SK-N-SH (cell line): ENCODE measurements at regions not wholly inside any gene's neighbourhood (a gene's known extent, or its start where the extent isn't known, plus 50 kb on each side); places are given as distances from the start of the nearest gene placed in this dataset.

Source experiments
- CTCF ChIA-PET: fragments of 300-600, 350-600 bp; formaldehyde crosslinking; extraction: SDS; loops from one replicate; lab custom pipeline; 2021; lab: Yijun Ruan, JAX
- POLR2A ChIA-PET: fragments of 350-600 bp; sonication (Branson Sonifier 250); formaldehyde crosslinking; extraction: SDS; loops from one replicate; lab custom pipeline; 2020; ENCODE audit warnings: antibody characterized with exemption, inconsistent platforms; lab: Yijun Ruan, JAX
- DNase-seq: peaks from one replicate; pipeline ENCODE4 v3.0.0; 2012
- H2AFZ ChIP-seq: fragments of 200-600 bp; sonication (generic); 2 replicates; pipeline ENCODE4 v1.8.1; 2016; ENCODE audit warnings: antibody characterized with exemption, mild to moderate bottlenecking, low read depth
- H3F3A ChIP-seq: fragments of 200-600 bp; sonication (generic); replicated peaks from 2 replicates; pipeline ENCODE3; 2016; ENCODE audit warnings: antibody characterized with exemption, mild to moderate bottlenecking; ENCODE audit not compliant: insufficient read depth
- H3K27ac ChIP-seq, 2 experiments: fragments of 200-500 bp in 1 of 2; fragments of 200-600 bp in 1 of 2; sonication (Bioruptor generic) in 1 of 2; sonication (generic), shearing (Covaris generic) in 1 of 2; 2 replicates each; pipeline versions ENCODE4 v1.5.1 to v1.6.1; 2014 to 2016; ENCODE audit warnings: low read depth in 2 of 2, inconsistent platforms in 1 of 2, low read length in 1 of 2, mild to moderate bottlenecking in 1 of 2, mixed read lengths in 1 of 2
- H3K27me3 ChIP-seq: fragments of 200-600 bp; sonication (generic), shearing (Covaris generic); 2 replicates; pipeline ENCODE4 v1.6.1; 2016; ENCODE audit warnings: mixed run types; ENCODE audit not compliant: insufficient read depth
- H3K36me3 ChIP-seq, 2 experiments: fragments of 200-500 bp in 1 of 2; fragments of 200-600 bp in 1 of 2; sonication (Bioruptor generic) in 1 of 2; sonication (generic) in 1 of 2; replicated peaks in 1 of 2; 2 replicates each; pipeline versions ENCODE3 to v1.5.1; 2014 to 2016; ENCODE audit warnings: low read length in 1 of 2, mild to moderate bottlenecking in 1 of 2; ENCODE audit not compliant: insufficient read depth in 2 of 2, control insufficient read depth in 1 of 2
- H3K4me1 ChIP-seq, 2 experiments: fragments of 200-500 bp in 1 of 2; fragments of 200-600 bp in 1 of 2; sonication (Bioruptor generic) in 1 of 2; sonication (generic), shearing (Covaris generic) in 1 of 2; 2 replicates each; pipeline versions ENCODE4 v1.5.1 to v1.6.1; 2014 to 2016; ENCODE audit warnings: low read depth in 1 of 2, low read length in 1 of 2, mixed run types in 1 of 2; ENCODE audit not compliant: insufficient read depth in 2 of 2, control insufficient read depth in 1 of 2
- H3K4me2 ChIP-seq: fragments of 200-600 bp; sonication (generic), shearing (Covaris generic); 2 replicates; pipeline ENCODE4 v1.6.1; 2017; ENCODE audit warnings: mixed run types
- H3K4me3 ChIP-seq, 2 experiments: fragments of 200-500 bp in 1 of 2; fragments of 200-600 bp in 1 of 2; sonication (Bioruptor generic) in 1 of 2; sonication (generic), shearing (Covaris generic) in 1 of 2; 2 replicates each; pipeline versions ENCODE4 v1.5.1 to v1.8.1; 2014 to 2016; ENCODE audit warnings: low read depth in 2 of 2, inconsistent platforms in 1 of 2, low read length in 1 of 2, mild to moderate bottlenecking in 1 of 2, mixed read lengths in 1 of 2, moderate library complexity in 1 of 2
- H3K79me2 ChIP-seq: fragments of 200-600 bp; sonication (generic); 2 replicates; pipeline ENCODE4 v1.8.1; 2017; ENCODE audit warnings: mild to moderate bottlenecking; ENCODE audit not compliant: insufficient read depth
- H3K9ac ChIP-seq: fragments of 200-600 bp; sonication (generic); 2 replicates; pipeline ENCODE4 v1.6.1; 2017; ENCODE audit warnings: mixed run types
- H3K9me2 ChIP-seq: fragments of 200-600 bp; sonication (generic); 2 replicates; pipeline ENCODE4 v1.6.1; 2017; ENCODE audit warnings: mixed run types
- H3K9me3 ChIP-seq: fragments of 200-600 bp; sonication (generic); 2 replicates; pipeline ENCODE4 v1.6.1; 2017; ENCODE audit warnings: mixed run types, mild to moderate bottlenecking, moderate library complexity
- H4K20me1 ChIP-seq: fragments of 200-600 bp; sonication (generic); 2 replicates; pipeline ENCODE4 v1.6.1; 2017; ENCODE audit warnings: mild to moderate bottlenecking, mixed run types; ENCODE audit not compliant: insufficient read depth
- CHD2 ChIP-seq: fragments of 150-350 bp; IDR thresholded peaks from 2 replicates; pipeline ENCODE4 v1.6.1; 2018; ENCODE audit warnings: low read length; ENCODE audit not compliant: partially characterized antibody
- EZH2phosphoT487 ChIP-seq: fragments of 200-600 bp; sonication (generic); IDR thresholded peaks from 2 replicates; pipeline ENCODE4 v1.6.1; 2017; ENCODE audit warnings: low read depth, mixed run types, mild to moderate bottlenecking, antibody characterized with exemption, moderate library complexity, borderline replicate concordance
- FOXJ3 ChIP-seq: sonication (generic); formaldehyde crosslinking; IDR thresholded peaks from 2 replicates; pipeline ENCODE4 v1.5.1; 2020; ENCODE audit warnings: mild to moderate bottlenecking, missing genetic modification reagents
- JUND ChIP-seq: IDR thresholded peaks from 2 replicates; pipeline ENCODE4 v1.4.0; 2012
- NRF1 ChIP-seq: IDR thresholded peaks from 2 replicates; pipeline ENCODE4 v1.6.1; 2012; ENCODE audit warnings: low read depth, mild to moderate bottlenecking, low read length
- PBX3 ChIP-seq: IDR thresholded peaks from 2 replicates; pipeline ENCODE4; 2012
- RFX5 ChIP-seq: IDR thresholded peaks from 2 replicates; pipeline ENCODE4 v1.6.1; 2012; ENCODE audit warnings: mild to moderate bottlenecking, improper control_type of control experiment, low read length
- RXRA ChIP-seq: IDR thresholded peaks from 2 replicates; pipeline ENCODE4 v1.4.0; 2012; ENCODE audit warnings: low read depth, mild to moderate bottlenecking, borderline replicate concordance
- SIN3A ChIP-seq: IDR thresholded peaks from 2 replicates; pipeline ENCODE4 v1.6.1; 2012; ENCODE audit warnings: low read depth, mild to moderate bottlenecking, low read length, moderate library complexity, borderline replicate concordance
- TAF1 ChIP-seq: IDR thresholded peaks from 2 replicates; pipeline ENCODE4 v1.6.1; 2012; ENCODE audit warnings: low read depth, mild to moderate bottlenecking, low read length, moderate library complexity, borderline replicate concordance
- TCF12 ChIP-seq: IDR thresholded peaks from 2 replicates; pipeline ENCODE4 v1.4.0; 2012
- TEAD4 ChIP-seq: IDR thresholded peaks from 2 replicates; pipeline ENCODE4 v1.4.0; 2012; ENCODE audit warnings: mild to moderate bottlenecking, borderline replicate concordance; ENCODE audit not compliant: insufficient read depth
- USF2 ChIP-seq: fragments of 150-350 bp; IDR thresholded peaks from 2 replicates; pipeline ENCODE4 v1.6.1; 2017; ENCODE audit warnings: antibody characterized with exemption, low read length, low read depth, borderline replicate concordance
- WGBS: methylation state at CpG from one replicate; pipeline ENCODE4 v1.1.6; 2017; ENCODE audit warnings: low lambda C conversion rate; 5-methylcytosine and 5-hydroxymethylcytosine counted together
- TF ChIP-seq, protein P1 (sequence below): fragments of 150-350 bp; IDR thresholded peaks from 2 replicates; pipeline ENCODE4 v1.6.1; 2016; ENCODE audit warnings: mild to moderate bottlenecking, low read depth, low read length
- TF ChIP-seq, protein P2 (sequence below): IDR thresholded peaks from 2 replicates; pipeline ENCODE4 v1.4.0; 2012; ENCODE audit warnings: low read depth, borderline replicate concordance
- TF ChIP-seq, protein P3 (sequence below): fragments of 200-600 bp; sonication (generic); IDR thresholded peaks from 2 replicates; pipeline ENCODE4 v1.6.1; 2017; ENCODE audit warnings: antibody characterized with exemption, mild to moderate bottlenecking, moderate library complexity

DNA sequence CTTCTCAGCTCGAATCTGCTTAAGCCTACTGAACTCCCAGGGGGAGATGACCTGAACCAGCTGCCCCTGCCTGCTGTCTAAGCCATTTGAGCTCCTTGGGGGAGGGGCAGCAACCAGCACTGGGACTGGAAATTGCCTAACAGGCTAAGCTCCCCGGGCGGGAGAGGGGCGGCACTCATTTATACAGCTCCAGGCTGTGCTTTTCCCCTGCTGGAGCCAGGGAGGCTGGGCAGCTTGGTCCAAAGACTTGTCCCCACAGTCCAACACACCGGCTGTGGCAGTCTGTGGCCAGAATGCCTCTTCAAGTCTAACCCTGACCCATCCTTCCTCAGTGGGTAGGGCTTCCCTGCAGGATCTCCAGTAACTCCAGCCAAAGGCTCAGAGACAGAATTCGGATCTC lies 1241.5 kb downstream of the ROBO2 start (continued):
- no peak for TF ChIP-seq JUND
- no peak for TF ChIP-seq EZH2phosphoT487

GRCh38 chr3:78283994-78284393 lies 1244.1 kb downstream of the ROBO2 start:
- no peak for DNase-seq
- Histone ChIP-seq H3K9me2 (no peaks in the 10 kb centered on the region), H2AFZ (no peak overlapping the region), H3K27me3 (no peaks in the 10 kb centered on the region), H3F3A (no peaks in the 10 kb centered on the region), H4K20me1 (no peaks in the 10 kb centered on the region), H3K9ac (no peak overlapping the region), H3K27ac (no peak overlapping the region), H3K4me1 (no peaks in the 10 kb centered on the region), H3K4me2 (no peak overlapping the region), H3K79me2 (no peaks in the 10 kb centered on the region), H3K9me3 (no peaks in the 10 kb centered on the region), H3K36me3 (no peaks in the 10 kb centered on the region), H3K4me3 (no peak overlapping the region)
- WGBS = 47% methylated on average over 2 of the region's 2 CpGs
- TF ChIP-seq, protein P1, sequence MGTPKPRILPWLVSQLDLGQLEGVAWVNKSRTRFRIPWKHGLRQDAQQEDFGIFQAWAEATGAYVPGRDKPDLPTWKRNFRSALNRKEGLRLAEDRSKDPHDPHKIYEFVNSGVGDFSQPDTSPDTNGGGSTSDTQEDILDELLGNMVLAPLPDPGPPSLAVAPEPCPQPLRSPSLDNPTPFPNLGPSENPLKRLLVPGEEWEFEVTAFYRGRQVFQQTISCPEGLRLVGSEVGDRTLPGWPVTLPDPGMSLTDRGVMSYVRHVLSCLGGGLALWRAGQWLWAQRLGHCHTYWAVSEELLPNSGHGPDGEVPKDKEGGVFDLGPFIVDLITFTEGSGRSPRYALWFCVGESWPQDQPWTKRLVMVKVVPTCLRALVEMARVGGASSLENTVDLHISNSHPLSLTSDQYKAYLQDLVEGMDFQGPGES = no peak
- no peak for TF ChIP-seq PBX3
- TF ChIP-seq, protein P2, sequence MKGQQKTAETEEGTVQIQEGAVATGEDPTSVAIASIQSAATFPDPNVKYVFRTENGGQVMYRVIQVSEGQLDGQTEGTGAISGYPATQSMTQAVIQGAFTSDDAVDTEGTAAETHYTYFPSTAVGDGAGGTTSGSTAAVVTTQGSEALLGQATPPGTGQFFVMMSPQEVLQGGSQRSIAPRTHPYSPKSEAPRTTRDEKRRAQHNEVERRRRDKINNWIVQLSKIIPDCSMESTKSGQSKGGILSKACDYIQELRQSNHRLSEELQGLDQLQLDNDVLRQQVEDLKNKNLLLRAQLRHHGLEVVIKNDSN = no peak
- no peak for TF ChIP-seq USF2
- TF ChIP-seq TCF12 = no peak
- TF ChIP-seq RFX5 = no peak
- TF ChIP-seq SIN3A = no peak
- TF ChIP-seq NRF1 = no peak
- POLR2A ChIA-PET = no interaction called here
- CTCF ChIA-PET = interaction anchor here (1.2 kb wide), 1 partner anchor 8 kb away, joined by 4 read pairs; no protein-coding TSS in a partner anchor

DNA sequence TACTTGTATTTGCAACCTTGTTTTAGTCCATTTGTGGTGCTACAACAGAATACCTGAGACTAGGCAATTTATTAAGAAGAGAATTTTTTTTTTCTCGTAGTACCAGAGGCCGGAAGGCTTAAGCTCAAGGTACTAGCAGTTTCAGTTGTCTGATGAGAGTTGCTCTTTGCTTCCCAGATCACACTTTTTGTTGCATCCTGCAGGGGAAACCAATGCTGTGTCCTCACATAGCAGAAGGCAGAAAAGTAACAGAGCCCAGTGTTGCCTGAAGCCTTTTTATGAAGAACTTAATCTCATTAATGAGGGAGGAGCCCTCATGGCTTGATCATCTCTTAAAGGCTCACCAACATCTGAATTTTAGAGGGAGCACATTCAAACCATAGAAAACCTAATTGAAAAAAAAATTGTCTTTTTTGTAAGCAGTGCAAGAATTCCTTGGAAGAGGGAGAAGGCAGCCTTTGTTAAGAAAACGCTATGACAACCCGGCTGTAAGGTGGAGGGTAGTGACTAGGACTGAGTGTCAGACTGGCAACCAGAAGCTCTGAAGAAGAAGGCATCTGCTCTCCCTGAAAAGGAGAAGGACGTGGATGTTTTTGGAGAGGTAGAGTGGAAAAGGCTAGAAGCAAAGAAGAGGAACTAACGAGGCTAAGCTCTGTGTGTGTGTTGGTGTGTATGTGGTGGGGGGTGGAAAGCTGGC lies 1245.3 kb downstream of the ROBO2 start:
- no peaks in the 10 kb centered on the region for H3F3A ChIP-seq
- no peaks in the 10 kb centered on the region for H3K27me3 ChIP-seq
- ChIA-PET POLR2A (no interaction called here), CTCF (interaction anchor here (1.0 kb wide), 1 partner anchor 15 kb away, joined by 3 read pairs; no protein-coding TSS in a partner anchor)
- no peaks in the 10 kb centered on the region for H3K9me2 ChIP-seq
- no peaks in the 10 kb centered on the region for H3K9me3 ChIP-seq
- no peak overlapping the region for H2AFZ ChIP-seq
- H3K27ac ChIP-seq = no peak overlapping the region
- no peaks in the 10 kb centered on the region for H3K36me3 ChIP-seq
- no peak for DNase-seq
- no peak overlapping the region for H3K9ac ChIP-seq
- no peaks in the 10 kb centered on the region for H4K20me1 ChIP-seq
- no peak overlapping the region for H3K4me2 ChIP-seq
- no peaks in the 10 kb centered on the region for H3K79me2 ChIP-seq
- no peaks in the 10 kb centered on the region for H3K4me1 ChIP-seq
- WGBS = 52% methylated on average over 6 of the region's 6 CpGs
- no peak overlapping the region for H3K4me3 ChIP-seq
- TF ChIP-seq TEAD4 = no peak
- no peak for TF ChIP-seq TAF1
- TF ChIP-seq RXRA = no peak
- TF ChIP-seq, protein P1 = no peak
- TF ChIP-seq CHD2 = no peak
- TF ChIP-seq, protein P3, sequence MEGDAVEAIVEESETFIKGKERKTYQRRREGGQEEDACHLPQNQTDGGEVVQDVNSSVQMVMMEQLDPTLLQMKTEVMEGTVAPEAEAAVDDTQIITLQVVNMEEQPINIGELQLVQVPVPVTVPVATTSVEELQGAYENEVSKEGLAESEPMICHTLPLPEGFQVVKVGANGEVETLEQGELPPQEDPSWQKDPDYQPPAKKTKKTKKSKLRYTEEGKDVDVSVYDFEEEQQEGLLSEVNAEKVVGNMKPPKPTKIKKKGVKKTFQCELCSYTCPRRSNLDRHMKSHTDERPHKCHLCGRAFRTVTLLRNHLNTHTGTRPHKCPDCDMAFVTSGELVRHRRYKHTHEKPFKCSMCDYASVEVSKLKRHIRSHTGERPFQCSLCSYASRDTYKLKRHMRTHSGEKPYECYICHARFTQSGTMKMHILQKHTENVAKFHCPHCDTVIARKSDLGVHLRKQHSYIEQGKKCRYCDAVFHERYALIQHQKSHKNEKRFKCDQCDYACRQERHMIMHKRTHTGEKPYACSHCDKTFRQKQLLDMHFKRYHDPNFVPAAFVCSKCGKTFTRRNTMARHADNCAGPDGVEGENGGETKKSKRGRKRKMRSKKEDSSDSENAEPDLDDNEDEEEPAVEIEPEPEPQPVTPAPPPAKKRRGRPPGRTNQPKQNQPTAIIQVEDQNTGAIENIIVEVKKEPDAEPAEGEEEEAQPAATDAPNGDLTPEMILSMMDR = no peak
- no peak for TF ChIP-seq FOXJ3 (CRISPR knock-in tag)
